ENCODE measurements at regions not wholly inside any gene's neighbourhood (a gene's known extent, or its start where the extent isn't known, plus 50 kb on each side); places are given as distances from the start of the nearest gene placed in this dataset.

- no peak for TF ChIP-seq ZNF518A (tag by site-specific recombination; conservative IDR thresholded peaks at IDR 0.05; ENCODE audit: low read depth)
- TF ChIP-seq, protein P1, sequence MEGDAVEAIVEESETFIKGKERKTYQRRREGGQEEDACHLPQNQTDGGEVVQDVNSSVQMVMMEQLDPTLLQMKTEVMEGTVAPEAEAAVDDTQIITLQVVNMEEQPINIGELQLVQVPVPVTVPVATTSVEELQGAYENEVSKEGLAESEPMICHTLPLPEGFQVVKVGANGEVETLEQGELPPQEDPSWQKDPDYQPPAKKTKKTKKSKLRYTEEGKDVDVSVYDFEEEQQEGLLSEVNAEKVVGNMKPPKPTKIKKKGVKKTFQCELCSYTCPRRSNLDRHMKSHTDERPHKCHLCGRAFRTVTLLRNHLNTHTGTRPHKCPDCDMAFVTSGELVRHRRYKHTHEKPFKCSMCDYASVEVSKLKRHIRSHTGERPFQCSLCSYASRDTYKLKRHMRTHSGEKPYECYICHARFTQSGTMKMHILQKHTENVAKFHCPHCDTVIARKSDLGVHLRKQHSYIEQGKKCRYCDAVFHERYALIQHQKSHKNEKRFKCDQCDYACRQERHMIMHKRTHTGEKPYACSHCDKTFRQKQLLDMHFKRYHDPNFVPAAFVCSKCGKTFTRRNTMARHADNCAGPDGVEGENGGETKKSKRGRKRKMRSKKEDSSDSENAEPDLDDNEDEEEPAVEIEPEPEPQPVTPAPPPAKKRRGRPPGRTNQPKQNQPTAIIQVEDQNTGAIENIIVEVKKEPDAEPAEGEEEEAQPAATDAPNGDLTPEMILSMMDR (tag by site-specific recombination; IDR thresholded peaks at IDR 0.05) = no peak
Measured at GRCh38 chr9:108575276-108575675, 280.5 kb downstream of the ACTL7B start (continued).

DNA sequence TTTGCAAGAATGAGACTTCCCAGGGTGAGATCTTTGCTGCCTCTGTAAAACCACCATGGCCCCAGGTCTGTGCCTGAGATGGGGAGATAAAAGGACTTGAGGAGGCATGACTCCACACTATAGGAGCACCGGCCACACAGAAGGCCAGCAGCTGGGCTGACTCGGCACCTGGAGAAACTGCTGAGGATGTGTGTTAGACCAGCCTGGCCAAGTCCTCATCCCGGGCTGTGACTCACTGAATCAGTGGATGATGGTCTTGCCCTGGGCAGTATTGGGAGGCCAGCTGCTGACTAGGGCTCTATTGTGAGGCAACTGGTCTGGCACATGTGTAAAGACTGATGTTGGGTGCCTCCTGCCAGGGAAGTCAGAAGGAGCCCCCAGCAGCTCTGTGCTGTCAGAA lies 286.2 kb downstream of the ACTL7B start:
- no peaks in the 10 kb centered on the region for H3K9me3 ChIP-seq (ENCODE audit: control insufficient read depth, insufficient read depth, low read depth, low read length)
- no peaks in the 10 kb centered on the region for H3K36me3 ChIP-seq (ENCODE audit: control insufficient read depth in 2 of 2, insufficient read depth in 1 of 2, low read length in 2 of 2)
- no peaks in the 10 kb centered on the region for H3K4me1 ChIP-seq (ENCODE audit: control insufficient read depth, insufficient read depth, low read length)
- ChIA-PET POLR2A (no interaction called here), CTCF (interaction anchor here (0.7 to 1.3 kb wide), 6 partner anchors 11 to 741 kb away, joined by 3 to 5 read pairs (median 3); no protein-coding TSS in a partner anchor)
- H3K27ac ChIP-seq (ENCODE audit: extremely low read depth, low read depth, low read length) = no peak overlapping the region
- TF ChIP-seq EGR2 (tag by site-specific recombination; IDR thresholded peaks at IDR 0.05; ENCODE audit: low read depth) = no peak
- TF ChIP-seq ZSCAN4 (tag by site-specific recombination; IDR thresholded peaks at IDR 0.05) = no peak
- TF ChIP-seq ZNF560 (tag by site-specific recombination; IDR thresholded peaks at IDR 0.05; ENCODE audit: borderline replicate concordance) = no peak
- TF ChIP-seq ZNF658 (tag by site-specific recombination; IDR thresholded peaks at IDR 0.05) = no peak
- no peak for TF ChIP-seq ZNF621 (tag by site-specific recombination; IDR thresholded peaks at IDR 0.05)
- no peak for TF ChIP-seq ZNF140 (tag by site-specific recombination; IDR thresholded peaks at IDR 0.05)
- no peak for TF ChIP-seq ZNF518A (tag by site-specific recombination; conservative IDR thresholded peaks at IDR 0.05; ENCODE audit: low read depth)
- TF ChIP-seq ZNF10 (tag by site-specific recombination; IDR thresholded peaks at IDR 0.05) = no peak
- TF ChIP-seq ZNF501 (tag by site-specific recombination; IDR thresholded peaks at IDR 0.05) = no peak
- no peak for TF ChIP-seq ZNF837 (tag by site-specific recombination; IDR thresholded peaks at IDR 0.05)
- no peak for TF ChIP-seq ZNF391 (tag by site-specific recombination; IDR thresholded peaks at IDR 0.05; ENCODE audit: borderline replicate concordance, low read depth)
- no peak for TF ChIP-seq PRDM2 (tag by site-specific recombination; IDR thresholded peaks at IDR 0.05; ENCODE audit: borderline replicate concordance)
- TF ChIP-seq ZNF221 (tag by site-specific recombination; IDR thresholded peaks at IDR 0.05; ENCODE audit: borderline replicate concordance) = no peak
- no peak overlapping the region for H3K4me3 ChIP-seq (ENCODE audit: low read depth, low read length)
